OCI-LY1 (cell line): ENCODE measurements at regions not wholly inside any gene's neighbourhood (a gene's known extent, or its start where the extent isn't known, plus 50 kb on each side); places are given as distances from the start of the nearest gene placed in this dataset.

Experiments used
- CTCF ChIP-seq: fragments of 200-600 bp; sonication (generic), shearing (Covaris generic); IDR thresholded peaks from 2 replicates; pipeline ENCODE4 v1.5.1; 2017; ENCODE audit warnings: mild to moderate bottlenecking, antibody characterized with exemption, low read length, moderate library complexity, mixed read lengths
- EZH2 ChIP-seq: fragments of 200-600 bp; sonication (generic), shearing (Covaris generic); IDR thresholded peaks from 2 replicates; pipeline ENCODE4 v1.8.0; 2017; ENCODE audit warnings: borderline replicate concordance, mixed run types, mild to moderate bottlenecking, antibody characterized with exemption, low read length, moderate library complexity, mixed read lengths

GRCh38 chr17:36791942-36792475 is 145.3 kb upstream of the LHX1 start:
- TF ChIP-seq EZH2 (no peak), CTCF (no peak)
